HUES6 (cell line): ENCODE measurements at regions not wholly inside any gene's neighbourhood (a gene's known extent, or its start where the extent isn't known, plus 50 kb on each side); places are given as distances from the start of the nearest gene placed in this dataset.
"Not testable (repeated sequence)": the region's sequence is repeated elsewhere in the genome, so short reads cannot be mapped to it uniquely, and the experiment has no call there.

Experiments used
- H3K27ac ChIP-seq: 2 replicates; pipeline ENCODE4 v1.7.0; 2013; ENCODE audit warnings: low read depth, mild to moderate bottlenecking, low read length, inconsistent platforms
- H3K27me3 ChIP-seq: 2 replicates; pipeline ENCODE4 v1.6.1; 2013; ENCODE audit warnings: low read length; ENCODE audit not compliant: control insufficient read depth, insufficient read depth
- H3K36me3 ChIP-seq: 2 replicates; pipeline ENCODE4 v1.6.1; 2013; ENCODE audit warnings: low read length; ENCODE audit not compliant: control insufficient read depth, insufficient read depth
- H3K4me1 ChIP-seq: 2 replicates; pipeline ENCODE4 v1.6.1; 2013; ENCODE audit warnings: low read length; ENCODE audit not compliant: control insufficient read depth, insufficient read depth
- H3K4me3 ChIP-seq: 2 replicates; pipeline ENCODE4 v1.5.1; 2013; ENCODE audit warnings: low read depth, low read length
- H3K9ac ChIP-seq: one replicate; pipeline ENCODE4 v1.6.1; 2013; ENCODE audit warnings: mild to moderate bottlenecking, low read length
- H3K9me3 ChIP-seq: 2 replicates; pipeline ENCODE4 v1.6.1; 2013; ENCODE audit warnings: low read depth, low read length; ENCODE audit not compliant: control insufficient read depth, insufficient read depth

- peaks cover 29% of the 10 kb centered on the region for H3K4me1 ChIP-seq
- H3K27ac ChIP-seq, result no peak overlapping the region
- no peaks in the 10 kb centered on the region for H3K27me3 ChIP-seq
- H3K9me3 ChIP-seq, result no peaks in the 10 kb centered on the region
- no peak overlapping the region for H3K9ac ChIP-seq
- H3K4me3 ChIP-seq, result no peak overlapping the region
- no peaks in the 10 kb centered on the region for H3K36me3 ChIP-seq
Measured at GRCh38 chr10:3960496-3960895, 175.5 kb upstream of the KLF6 start.

DNA sequence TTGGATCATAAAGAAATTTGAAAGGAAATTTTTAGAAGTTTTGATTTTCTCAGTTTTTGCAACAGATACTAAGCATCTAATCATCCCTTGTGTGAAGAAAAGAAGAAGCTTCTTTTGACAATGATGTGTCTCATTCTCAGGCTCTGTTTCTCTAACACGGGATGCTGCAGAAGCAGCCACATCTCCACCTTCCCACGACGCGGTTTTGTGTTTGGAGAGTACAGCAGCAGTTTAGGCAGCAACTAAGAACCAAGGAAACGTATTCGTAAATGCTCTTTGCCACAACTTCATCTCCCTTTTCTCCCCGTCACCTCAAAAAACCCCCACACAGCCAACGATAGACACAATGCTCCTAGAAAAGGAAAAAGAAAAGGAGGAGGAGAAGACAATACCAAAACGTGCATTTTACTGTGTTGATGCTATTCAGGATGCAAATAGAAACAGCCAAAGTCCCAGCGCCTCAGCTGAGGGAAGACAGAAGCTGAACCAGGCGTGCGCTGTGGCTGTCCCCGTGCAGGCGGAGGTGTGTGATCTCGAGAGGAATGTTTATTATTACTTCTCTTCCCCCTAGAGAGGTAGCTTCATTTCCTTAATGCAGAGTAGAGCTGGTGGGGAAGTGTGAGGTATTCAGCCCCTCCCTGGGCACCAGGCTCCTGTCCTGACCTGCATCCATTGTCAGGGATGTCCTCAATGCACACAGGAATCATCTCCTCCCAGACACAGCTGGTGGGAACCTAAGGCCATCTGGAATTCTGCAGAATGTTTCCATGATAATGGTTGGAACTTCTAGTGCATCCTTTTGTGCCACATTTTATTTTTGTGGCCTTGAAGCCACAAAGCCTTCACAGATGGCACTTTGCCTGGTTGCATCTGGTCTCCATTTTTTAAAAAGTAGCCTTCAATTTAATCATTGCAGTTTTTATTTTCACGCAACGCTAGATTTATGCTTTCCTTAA lies 174.6 kb upstream of the KLF6 start:
- no peaks in the 10 kb centered on the region for H3K27me3 ChIP-seq
- H3K4me3 ChIP-seq, result no peak overlapping the region
- no peak overlapping the region for H3K27ac ChIP-seq
- H3K4me1 ChIP-seq, result peaks cover 34% of the 10 kb centered on the region
- H3K36me3 ChIP-seq, result no peaks in the 10 kb centered on the region
- no peak overlapping the region for H3K9ac ChIP-seq
- no peaks in the 10 kb centered on the region for H3K9me3 ChIP-seq

GRCh38 chr10:3958472-3958996 lies 173.5 kb upstream of the KLF6 start:
- Histone ChIP-seq H3K36me3 (no peaks in the 10 kb centered on the region), H3K27ac (no peak overlapping the region), H3K4me3 (no peak overlapping the region), H3K4me1 (peaks cover 34% of the 10 kb centered on the region), H3K9ac (no peak overlapping the region), H3K27me3 (no peaks in the 10 kb centered on the region), H3K9me3 (no peaks in the 10 kb centered on the region)

- Histone ChIP-seq H3K27ac (peak overlapping the region; percentile 60; the same call in 1 of the 2 replicates), H3K4me3 (peak overlapping the region; percentile 18; the same call in 1 of the 2 replicates), H3K27me3 (no peaks in the 10 kb centered on the region), H3K9me3 (no peaks in the 10 kb centered on the region), H3K9ac (peak overlapping the region; percentile 22), H3K36me3 (no peaks in the 10 kb centered on the region), H3K4me1 (peaks cover 30% of the 10 kb centered on the region)
Measured at GRCh38 chr10:3955955-3956617, 171.1 kb upstream of the KLF6 start.

DNA sequence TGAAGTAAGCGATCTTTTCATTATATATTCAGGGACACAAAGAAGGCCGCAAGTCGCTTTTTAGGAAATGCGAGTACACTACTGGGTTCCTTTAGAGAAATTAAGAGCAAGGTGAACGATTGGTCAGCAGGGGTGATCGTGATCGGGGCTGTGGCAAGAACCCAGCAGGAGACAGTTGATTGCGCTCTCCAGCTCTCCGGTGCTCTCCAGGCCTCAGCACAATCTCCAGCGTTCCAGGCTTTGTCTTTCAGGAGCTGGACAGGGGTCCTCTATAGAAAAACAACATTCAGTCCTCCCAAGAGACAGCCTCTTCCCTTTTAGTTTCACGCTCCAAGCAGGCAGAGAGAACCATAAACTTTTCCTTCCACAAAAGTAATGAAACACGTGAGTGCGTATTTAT lies 170.5 kb upstream of the KLF6 start:
- peaks cover 24% of the 10 kb centered on the region for H3K4me1 ChIP-seq
- H3K4me3 ChIP-seq, result peak overlapping the region; percentile 18; the same call in 1 of the 2 replicates
- H3K9ac ChIP-seq, result peak overlapping the region; percentile 22
- H3K27me3 ChIP-seq, result no peaks in the 10 kb centered on the region
- no peaks in the 10 kb centered on the region for H3K36me3 ChIP-seq
- H3K9me3 ChIP-seq, result no peaks in the 10 kb centered on the region
- peak overlapping the region; percentile 60; the same call in 1 of the 2 replicates for H3K27ac ChIP-seq

DNA sequence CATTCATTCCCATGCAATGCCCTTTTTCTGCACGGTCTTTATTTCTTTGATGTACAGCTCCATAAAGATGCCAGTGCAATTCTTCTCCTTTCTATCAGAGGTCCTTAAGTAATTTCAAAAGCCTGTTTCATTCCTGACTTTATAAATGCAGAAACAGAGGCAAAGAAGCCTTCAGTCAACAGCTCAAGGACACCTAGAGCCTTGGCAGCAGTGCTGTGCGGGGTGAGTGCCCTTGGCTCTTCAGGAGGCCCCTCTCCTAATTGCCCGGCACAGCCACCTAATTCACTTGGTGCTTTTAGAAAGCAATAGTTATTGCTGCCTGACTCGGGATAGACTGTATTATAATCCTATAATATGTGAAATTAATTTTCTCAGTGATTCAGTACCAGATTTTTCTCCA lies 169.6 kb upstream of the KLF6 start:
- H3K9me3 ChIP-seq, result no peaks in the 10 kb centered on the region
- H3K36me3 ChIP-seq, result no peaks in the 10 kb centered on the region
- H3K9ac ChIP-seq, result no peak overlapping the region
- peaks cover 17% of the 10 kb centered on the region for H3K4me1 ChIP-seq
- no peak overlapping the region for H3K4me3 ChIP-seq
- H3K27me3 ChIP-seq, result no peaks in the 10 kb centered on the region
- no peak overlapping the region for H3K27ac ChIP-seq

- peaks cover 15% of the 10 kb centered on the region for H3K4me1 ChIP-seq
- not testable (repeated sequence) for H3K9ac ChIP-seq, H3K27ac ChIP-seq, H3K27me3 ChIP-seq, H3K9me3 ChIP-seq, H3K4me3 ChIP-seq, H3K36me3 ChIP-seq
Measured at GRCh38 chr10:3954007-3954406, 169.0 kb upstream of the KLF6 start.

GRCh38 chr10:3951993-3952392 lies 167.0 kb upstream of the KLF6 start:
- Histone ChIP-seq H3K36me3 (no peaks in the 10 kb centered on the region), H3K4me3 (no peak overlapping the region), H3K9me3 (no peaks in the 10 kb centered on the region), H3K9ac (no peak overlapping the region), H3K4me1 (peaks cover 15% of the 10 kb centered on the region), H3K27me3 (no peaks in the 10 kb centered on the region), H3K27ac (no peak overlapping the region)

DNA sequence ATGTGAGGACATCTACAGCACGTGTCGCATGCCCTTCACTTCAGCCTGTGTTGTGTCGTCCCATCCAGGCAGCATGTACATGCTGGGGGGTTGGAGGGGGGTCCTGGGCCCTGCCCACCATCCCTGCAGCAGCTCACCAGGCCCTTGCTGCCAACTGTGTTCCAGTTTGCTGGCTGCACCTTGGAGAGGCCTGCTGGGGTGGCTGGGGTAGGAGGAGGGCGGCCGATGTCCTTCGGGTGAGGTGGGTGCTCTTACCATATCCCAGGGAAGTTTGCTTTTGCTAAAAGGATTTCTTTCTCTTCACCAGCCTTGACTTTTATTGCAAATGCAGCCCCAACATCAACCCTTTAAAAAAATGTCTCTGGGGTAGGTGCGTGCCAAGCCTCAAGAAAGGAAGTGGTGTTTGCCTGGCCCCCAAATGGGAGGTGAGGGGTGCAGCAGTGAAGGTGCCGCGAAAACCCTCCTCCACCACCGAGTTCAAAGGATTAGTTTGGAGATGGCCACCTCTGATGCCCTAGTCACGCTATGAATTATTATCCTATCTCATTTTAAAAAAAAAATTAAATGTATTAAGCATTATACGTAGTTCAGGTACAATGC lies 165.8 kb upstream of the KLF6 start:
- Histone ChIP-seq H3K4me1 (peaks cover 11% of the 10 kb centered on the region), H3K9ac (no peak overlapping the region), H3K27me3 (no peaks in the 10 kb centered on the region), H3K4me3 (no peak overlapping the region), H3K36me3 (no peaks in the 10 kb centered on the region), H3K9me3 (no peaks in the 10 kb centered on the region), H3K27ac (no peak overlapping the region)

DNA sequence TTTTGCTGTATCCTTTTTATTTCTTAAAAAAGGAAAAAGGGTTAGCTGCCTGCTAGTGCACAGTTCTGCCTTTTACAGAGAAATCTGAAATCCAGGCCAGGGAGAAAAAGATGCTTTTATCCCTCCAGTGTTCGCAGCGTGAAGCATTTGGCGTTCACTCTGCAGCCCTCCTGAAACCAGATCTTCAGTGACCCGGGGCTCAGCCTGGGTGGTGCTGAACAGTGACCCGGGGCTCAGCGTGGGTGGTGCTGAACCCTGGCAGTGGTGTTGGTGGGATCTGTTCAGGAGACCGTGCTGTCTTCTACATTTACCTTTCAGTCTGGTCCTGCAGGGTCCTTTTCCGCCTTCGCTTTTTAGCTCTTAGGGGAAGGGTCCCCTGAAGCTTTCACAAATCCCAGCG lies 164.7 kb upstream of the KLF6 start:
- Histone ChIP-seq H3K4me1 (peaks cover 3% of the 10 kb centered on the region; the same call in 1 of the 2 replicates), H3K4me3 (no peak overlapping the region), H3K9ac (no peak overlapping the region), H3K27me3 (no peaks in the 10 kb centered on the region), H3K27ac (no peak overlapping the region), H3K36me3 (no peaks in the 10 kb centered on the region), H3K9me3 (peaks cover 3% of the 10 kb centered on the region; the same call in 1 of the 2 replicates)
